DND-41 (cell line): ENCODE measurements at regions not wholly inside any gene's neighbourhood (a gene's known extent, or its start where the extent isn't known, plus 50 kb on each side); places are given as distances from the start of the nearest gene placed in this dataset.

Experiments used
- CTCF ChIP-seq: IDR thresholded peaks from 2 replicates; pipeline ENCODE4 v1.5.1; 2012; ENCODE audit warnings: borderline replicate concordance, low read length, moderate library complexity, mild to moderate bottlenecking; ENCODE audit not compliant: poor library complexity, severe bottlenecking; ENCODE audit errors: extremely low read depth
- EZH2 ChIP-seq: IDR thresholded peaks from 3 replicates; pipeline ENCODE4 v1.6.1; 2012; ENCODE audit warnings: borderline replicate concordance, low read depth, mild to moderate bottlenecking, moderate library complexity, low read length, inconsistent platforms; ENCODE audit not compliant: severe bottlenecking

GRCh38 chr1:101323535-101323934 lies 86.7 kb downstream of the S1PR1 start:
- no peak for TF ChIP-seq CTCF
- TF ChIP-seq EZH2, result no peak
